ENCODE measurements at regions not wholly inside any gene's neighbourhood (a gene's known extent, or its start where the extent isn't known, plus 50 kb on each side); places are given as distances from the start of the nearest gene placed in this dataset.

- Histone ChIP-seq H3K27ac (no peak overlapping the region), H3K9me3 (no peaks in the 10 kb centered on the region), H3K27me3 (no peaks in the 10 kb centered on the region), H3K36me3 (no peaks in the 10 kb centered on the region), H3K4me3 (no peak overlapping the region), H3K4me1 (no peaks in the 10 kb centered on the region)
- WGBS, 2 donors = 83 to 88% methylated on average over 5 of the region's 5 CpGs
- no peak for DNase-seq (ENCODE audit: low spot score in 2 of 2)
- no peak for TF ChIP-seq CTCF (IDR thresholded peaks at IDR 0.05)
- no peak for TF ChIP-seq EP300 (IDR thresholded peaks at IDR 0.05)
- no peak for TF ChIP-seq POLR2A (IDR thresholded peaks at IDR 0.05)
These were observed 121.7 kb upstream of the CPSF6 start for GRCh38 chr12:69117566-69118266.

GRCh38 chr12:69118516-69118915, 120.9 kb upstream of the CPSF6 start:
- Histone ChIP-seq H3K4me1 (peaks cover 0 to 6% (median 0%) of the 10 kb centered on the region in 4 donors), H3K27ac (no peak overlapping the region), H3K4me3 (no peak overlapping the region), H3K9me3 (no peaks in the 10 kb centered on the region), H3K27me3 (no peaks in the 10 kb centered on the region), H3K36me3 (no peaks in the 10 kb centered on the region)
- no peak for DNase-seq (ENCODE audit: low spot score in 2 of 2)
- 52 to 54% methylated on average over 2 of the region's 2 CpGs for WGBS, 2 donors
- TF ChIP-seq EP300 (IDR thresholded peaks at IDR 0.05) (no peak), POLR2A (IDR thresholded peaks at IDR 0.05) (no peak), CTCF (IDR thresholded peaks at IDR 0.05) (no peak)

- H3K4me1 ChIP-seq = peaks cover 0 to 19% (median 0%) of the 10 kb centered on the region in 4 donors
- no peak for TF ChIP-seq EP300 (IDR thresholded peaks at IDR 0.05)
- TF ChIP-seq CTCF (IDR thresholded peaks at IDR 0.05) = no peak
- no peak for TF ChIP-seq POLR2A (IDR thresholded peaks at IDR 0.05)
- H3K36me3 ChIP-seq = no peaks in the 10 kb centered on the region
- H3K9me3 ChIP-seq = no peaks in the 10 kb centered on the region
- no peak for DNase-seq (ENCODE audit: low spot score in 2 of 2)
- H3K4me3 ChIP-seq = no peak overlapping the region
- 80 to 83% methylated on average over 6 of the region's 6 CpGs for WGBS, 2 donors
- H3K27me3 ChIP-seq = no peaks in the 10 kb centered on the region
- H3K27ac ChIP-seq = no peak overlapping the region
These were observed 119.6 kb upstream of the CPSF6 start for GRCh38 chr12:69119770-69120169.

GRCh38 chr12:69120354-69120753, 119.0 kb upstream of the CPSF6 start:
- WGBS, 2 donors = 67 to 74% methylated on average over 5 of the region's 5 CpGs
- TF ChIP-seq POLR2A (IDR thresholded peaks at IDR 0.05) (no peak), EP300 (IDR thresholded peaks at IDR 0.05) (peak in 1 of 2 donors; percentile 39), CTCF (IDR thresholded peaks at IDR 0.05) (no peak)
- Histone ChIP-seq H3K9me3 (no peaks in the 10 kb centered on the region), H3K4me1 (peaks cover 0 to 22% (median 0%) of the 10 kb centered on the region in 4 donors), H3K4me3 (no peak overlapping the region), H3K27ac (no peak overlapping the region), H3K27me3 (no peaks in the 10 kb centered on the region), H3K36me3 (no peaks in the 10 kb centered on the region)
- DNase-seq (ENCODE audit: low spot score in 2 of 2) = no peak

- no peaks in the 10 kb centered on the region for H3K9me3 ChIP-seq
- H3K27me3 ChIP-seq = no peaks in the 10 kb centered on the region
- WGBS, 2 donors = 89 to 94% methylated on average over 3 of the region's 3 CpGs
- no peaks in the 10 kb centered on the region for H3K36me3 ChIP-seq
- H3K4me1 ChIP-seq = peaks cover 0 to 22% (median 0%) of the 10 kb centered on the region in 4 donors
- peak overlapping the region in 1 of 4 donors; percentile 31 for H3K27ac ChIP-seq
- H3K4me3 ChIP-seq = no peak overlapping the region
- no peak for DNase-seq (ENCODE audit: low spot score in 2 of 2)
- TF ChIP-seq CTCF (IDR thresholded peaks at IDR 0.05) (no peak), EP300 (IDR thresholded peaks at IDR 0.05) (no peak), POLR2A (IDR thresholded peaks at IDR 0.05) (no peak)
These were observed 116.1 kb upstream of the CPSF6 start for GRCh38 chr12:69123311-69123710.

All from tibial nerve (tissue), 4 donors.